Stimulated activated CD8-positive, alpha-beta memory T cell treated with anti-CD3 and anti-CD28 coated beads, Interleukin-7, amount 100 ng/mL, for 48 hours (primary cell): ENCODE measurements at regions not wholly inside any gene's neighbourhood (a gene's known extent, or its start where the extent isn't known, plus 50 kb on each side); places are given as distances from the start of the nearest gene placed in this dataset.

Experiments
- DNase-seq, 2 donors: peaks; one replicate each; pipeline ENCODE4 v3.0.0-alpha.2; 2020; ENCODE audit warnings: low read depth in 1 of 2; ENCODE audit errors: extremely low read depth in 1 of 2

DNA sequence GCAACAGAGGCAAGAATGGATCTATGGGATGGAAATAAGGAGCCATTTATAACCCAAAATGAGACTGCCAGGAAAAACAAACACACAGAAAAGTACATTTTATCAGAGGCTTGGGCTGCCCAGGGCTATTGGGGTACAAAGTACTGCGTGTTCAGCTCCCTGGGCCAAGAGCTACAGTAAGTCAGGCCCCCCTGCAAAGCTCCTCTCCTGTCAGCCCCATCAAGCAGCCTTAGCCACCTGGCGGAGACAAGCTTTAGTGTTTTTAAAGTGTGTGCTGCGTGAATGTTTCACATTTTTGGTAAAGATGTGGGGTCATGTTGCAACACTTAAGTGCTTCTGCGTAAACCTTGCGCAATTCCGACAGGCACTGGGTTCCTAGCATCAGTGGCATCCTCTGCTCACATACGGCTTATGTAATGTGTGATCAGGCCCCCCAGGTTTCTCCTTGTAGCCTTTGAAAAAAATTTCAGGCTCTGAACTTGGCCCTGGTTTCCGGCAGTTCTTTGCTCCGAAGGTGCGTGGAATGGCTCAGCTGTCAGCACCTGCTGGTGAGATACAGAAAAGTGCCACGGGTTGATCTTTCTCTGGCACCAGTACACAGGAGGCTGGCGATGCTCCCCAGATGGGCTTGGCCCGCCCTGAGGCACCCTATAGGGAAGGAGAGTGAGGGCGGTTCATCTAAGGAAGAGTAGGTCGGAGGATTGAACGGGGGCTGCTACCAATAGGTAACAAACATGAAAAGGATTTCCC is 198.7 kb upstream of the EEA1 start:
- DNase-seq, result no peak

DNA sequence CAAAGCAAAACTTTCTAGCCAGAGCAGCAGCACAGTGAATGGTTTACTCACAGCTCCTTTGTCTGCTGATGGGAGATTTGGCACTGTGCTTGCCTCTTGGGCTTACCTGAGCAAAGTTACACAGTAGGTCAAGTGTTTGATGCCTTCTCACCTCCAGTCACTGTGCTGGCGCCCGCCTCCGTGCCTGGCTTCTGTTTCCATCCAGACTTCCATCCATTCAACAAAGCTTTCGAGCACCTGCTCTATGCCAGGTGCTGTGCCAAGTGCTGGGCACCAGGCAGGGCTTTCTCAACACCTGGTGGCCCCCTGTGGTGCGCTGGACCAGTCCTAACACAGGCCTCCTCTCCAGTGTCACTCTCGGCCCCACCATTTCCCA is 199.2 kb upstream of the EEA1 start:
- no peak for DNase-seq

DNA sequence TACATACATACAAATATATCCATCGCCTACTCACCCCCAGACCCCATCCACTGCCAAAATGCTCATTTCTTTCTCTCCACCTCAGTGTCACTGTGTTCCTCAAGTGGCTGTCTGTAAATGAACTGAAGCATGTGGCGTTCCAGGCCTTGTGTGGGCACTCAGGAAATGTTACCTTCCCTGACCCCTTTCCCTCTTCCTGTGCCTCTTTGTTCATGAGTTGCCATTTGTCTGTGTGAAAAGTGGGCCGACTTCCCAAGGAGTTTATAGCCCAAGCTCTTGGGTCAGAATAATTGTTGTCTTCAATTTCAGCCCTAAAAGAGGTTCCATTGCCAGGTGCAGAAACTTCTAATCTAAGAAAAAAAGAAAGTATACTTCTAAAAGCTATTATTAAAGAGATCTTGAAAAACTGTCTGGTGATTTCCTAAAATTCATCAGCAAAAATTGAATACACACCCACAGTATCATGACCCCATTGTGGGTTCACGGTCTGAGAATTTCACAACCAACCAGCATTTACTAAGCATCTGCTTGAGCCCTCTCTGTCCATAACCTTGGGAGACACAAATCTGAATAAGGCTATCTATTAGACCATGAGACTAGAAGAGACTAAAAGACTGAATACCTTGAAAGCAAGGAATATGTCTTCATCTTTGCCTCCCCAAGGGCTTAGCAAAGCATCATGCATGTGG is 201.4 kb upstream of the EEA1 start:
- no peak for DNase-seq

DNA sequence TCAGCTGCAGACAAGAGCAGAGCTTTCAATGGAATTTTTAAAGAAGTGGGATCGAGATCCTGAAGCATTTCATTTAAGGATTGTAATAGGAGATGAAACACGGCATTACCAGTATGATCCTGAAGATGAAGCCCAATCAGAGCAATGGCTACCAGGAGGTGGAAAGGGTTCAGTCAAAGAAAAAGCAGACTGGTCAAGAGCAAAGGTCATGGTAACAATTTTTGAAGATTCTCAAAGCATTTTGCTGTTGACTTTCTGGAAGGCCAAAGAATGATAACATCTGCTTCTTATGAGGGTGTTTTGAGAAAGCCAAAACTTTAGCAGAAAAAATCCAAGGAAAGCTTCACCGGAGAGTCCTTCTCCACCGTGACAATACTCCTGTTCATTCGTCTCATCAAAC is 204.3 kb upstream of the EEA1 start:
- DNase-seq, result no peak

DNA sequence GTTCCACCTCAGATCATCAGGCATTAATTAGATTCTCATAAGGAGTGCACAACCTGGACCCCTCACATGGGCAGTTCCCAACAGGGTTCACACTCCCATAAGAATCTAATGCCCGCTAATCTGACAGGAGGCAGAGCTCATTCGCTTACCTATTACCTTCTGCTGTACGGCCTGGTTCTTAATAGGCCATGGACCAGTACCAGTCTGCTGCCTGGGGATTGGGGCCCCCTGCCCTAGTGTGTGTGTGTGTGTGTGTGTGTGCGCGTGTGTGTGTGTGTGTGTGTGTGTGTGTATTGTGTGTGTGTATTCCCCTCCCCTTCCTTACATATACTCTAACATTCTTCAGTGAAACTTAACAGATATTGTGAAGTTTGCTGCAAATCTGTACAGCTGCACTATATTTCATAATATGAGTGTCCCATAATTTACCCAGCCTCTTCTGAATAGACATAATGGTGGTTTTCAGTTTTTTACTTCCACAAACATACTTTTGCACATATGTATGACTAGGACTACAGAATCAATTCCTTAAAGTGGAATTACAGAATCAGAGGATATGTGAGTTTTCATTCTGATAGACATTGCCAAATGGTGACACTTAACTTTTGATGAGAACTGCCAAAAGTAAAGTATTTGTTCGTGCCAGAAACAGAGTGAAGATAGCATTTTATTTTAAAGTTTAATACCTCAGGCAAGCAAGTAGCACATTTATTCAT is 205.2 kb upstream of the EEA1 start:
- no peak for DNase-seq

DNA sequence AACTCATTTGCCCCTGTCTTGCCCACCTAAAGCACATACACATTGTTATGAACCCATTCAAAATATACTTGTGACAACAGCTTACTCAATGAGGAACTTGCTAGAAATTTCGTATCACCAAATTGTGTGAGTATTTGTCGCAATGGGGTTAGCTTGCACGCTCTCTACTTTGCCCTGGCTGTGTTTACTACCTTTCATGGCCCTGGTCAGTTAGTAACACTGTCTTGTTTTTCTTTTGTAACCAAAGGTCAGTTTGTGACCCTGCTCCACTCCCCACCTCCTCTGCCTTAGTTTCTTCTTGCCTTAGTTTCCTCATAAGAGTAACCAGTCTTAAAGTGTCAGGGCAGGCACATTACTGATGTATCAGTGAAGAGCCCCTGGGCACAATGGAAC is 205.8 kb upstream of the EEA1 start:
- DNase-seq, result no peak

DNA sequence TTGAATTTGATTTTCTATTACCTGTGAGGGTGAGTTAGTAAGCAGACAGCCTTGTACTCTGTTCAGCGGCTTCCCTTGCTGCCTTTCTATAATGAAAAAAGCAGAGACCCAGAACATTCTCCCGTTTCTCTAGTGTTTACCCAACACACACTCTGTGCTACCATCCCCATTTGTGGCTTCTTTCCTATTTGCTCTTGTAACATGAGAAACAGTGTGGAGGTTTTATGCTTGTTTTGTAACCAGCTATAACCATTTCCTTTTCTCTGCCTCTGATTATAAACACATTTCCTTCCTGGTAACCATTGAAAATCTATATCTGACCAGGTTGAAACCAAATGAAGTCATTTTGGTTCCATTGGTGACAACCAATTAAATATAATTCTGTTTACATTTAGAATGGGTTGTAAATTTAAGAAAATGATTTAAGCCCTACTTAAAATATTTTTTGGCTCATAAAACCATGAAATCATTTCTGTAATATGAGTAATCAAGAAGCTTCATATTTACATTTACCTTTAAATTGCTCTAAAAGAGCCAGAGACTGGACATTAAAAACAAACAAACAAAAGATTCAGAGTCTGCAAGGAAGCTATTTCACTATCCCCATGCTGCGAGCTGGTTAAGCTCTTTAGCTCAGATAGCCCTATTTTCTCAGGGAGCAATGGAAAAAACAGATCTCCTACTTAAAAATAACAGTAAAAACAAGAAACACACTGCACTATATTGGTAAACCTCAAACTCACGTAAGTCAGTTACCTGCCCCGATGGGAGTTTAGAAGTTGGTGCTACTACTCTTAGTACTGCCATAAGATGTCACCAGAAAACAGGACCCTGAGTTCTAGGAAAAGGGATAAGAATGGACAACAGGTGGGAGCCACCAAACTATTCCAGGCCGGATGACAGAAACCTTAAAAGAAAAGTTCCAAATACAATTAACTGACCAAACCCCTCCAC is 206.5 kb upstream of the EEA1 start:
- DNase-seq, result no peak

DNA sequence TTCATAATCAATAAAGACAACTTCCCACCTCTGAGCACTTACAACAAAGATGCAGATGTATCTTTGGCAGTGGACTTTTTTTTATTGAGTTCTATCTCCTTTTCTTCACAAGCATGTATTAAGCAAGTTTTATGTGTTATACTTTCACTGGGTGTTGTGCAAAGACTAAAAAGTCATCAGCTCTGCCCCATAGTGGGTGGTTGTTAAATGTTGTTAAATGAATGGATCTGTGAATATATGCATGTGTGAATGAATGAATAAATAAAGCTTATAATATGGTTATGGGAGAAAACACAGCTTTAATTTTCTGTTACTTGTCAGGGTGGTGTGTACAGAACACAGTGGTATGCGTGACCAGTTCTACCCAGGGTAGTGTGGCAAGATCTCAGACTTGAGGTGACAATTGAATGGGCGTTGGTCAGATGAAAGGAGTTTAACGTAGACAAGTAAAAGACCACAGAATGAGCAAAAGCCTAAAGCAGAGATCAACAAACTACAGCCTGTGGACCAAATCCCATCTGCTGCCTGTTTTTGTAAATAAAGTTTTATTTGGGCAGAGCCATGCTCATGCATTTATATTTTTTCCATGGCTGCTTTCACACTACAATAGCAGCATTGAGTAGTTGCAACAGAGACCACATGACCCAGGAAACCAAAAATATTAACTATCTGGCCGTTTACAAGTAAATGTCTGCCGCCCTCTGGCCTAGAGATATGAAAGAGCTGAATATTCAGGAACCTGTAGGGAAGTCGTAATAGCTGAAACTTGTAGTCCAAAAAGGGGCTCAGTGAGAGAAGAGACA is 207.4 kb upstream of the EEA1 start:
- DNase-seq, result no peak

DNA sequence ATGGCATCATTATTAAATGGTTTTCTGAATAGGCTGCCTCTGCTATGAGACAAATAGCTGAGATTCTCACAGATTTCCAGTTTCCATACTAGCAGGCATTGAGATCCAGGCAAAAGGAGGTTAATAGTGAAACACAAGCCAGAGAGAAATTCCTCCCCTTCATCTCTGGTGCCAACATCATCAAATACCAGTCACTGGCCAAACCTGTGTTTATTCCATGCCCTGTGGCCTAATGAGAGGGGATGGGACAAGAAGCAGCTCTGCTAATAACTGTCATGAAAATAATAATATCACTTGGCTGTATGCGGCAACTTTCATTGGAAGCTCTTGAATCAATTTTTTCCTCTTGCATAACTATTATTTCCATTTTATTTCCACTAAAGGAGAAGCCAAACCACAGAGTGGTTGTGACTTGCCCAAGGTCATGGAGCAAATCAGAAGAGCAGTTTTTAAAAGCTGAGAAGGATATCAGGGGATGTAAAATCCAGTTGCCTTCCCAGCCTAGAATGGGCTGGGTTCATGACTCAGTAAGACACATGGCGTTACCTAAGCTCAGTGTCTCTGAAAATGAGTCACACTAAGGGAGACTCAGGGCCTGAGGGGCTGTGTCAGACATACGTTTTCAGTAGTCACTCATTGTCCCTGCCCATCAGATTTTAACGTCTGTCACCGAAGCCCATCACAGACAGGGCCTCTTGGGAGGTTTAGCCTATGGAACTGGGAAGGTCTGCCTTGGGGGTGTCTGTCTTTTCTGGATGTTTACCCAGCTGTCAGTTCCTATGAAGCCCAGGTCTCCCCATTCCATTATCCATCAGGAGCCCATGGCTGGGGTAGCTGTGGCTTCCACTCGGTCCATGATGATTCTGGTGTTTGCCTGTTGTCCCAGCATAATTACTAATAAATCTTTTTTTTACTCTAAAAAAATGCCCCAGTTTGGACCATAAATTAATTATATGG is 208.8 kb upstream of the EEA1 start:
- no peak for DNase-seq

DNA sequence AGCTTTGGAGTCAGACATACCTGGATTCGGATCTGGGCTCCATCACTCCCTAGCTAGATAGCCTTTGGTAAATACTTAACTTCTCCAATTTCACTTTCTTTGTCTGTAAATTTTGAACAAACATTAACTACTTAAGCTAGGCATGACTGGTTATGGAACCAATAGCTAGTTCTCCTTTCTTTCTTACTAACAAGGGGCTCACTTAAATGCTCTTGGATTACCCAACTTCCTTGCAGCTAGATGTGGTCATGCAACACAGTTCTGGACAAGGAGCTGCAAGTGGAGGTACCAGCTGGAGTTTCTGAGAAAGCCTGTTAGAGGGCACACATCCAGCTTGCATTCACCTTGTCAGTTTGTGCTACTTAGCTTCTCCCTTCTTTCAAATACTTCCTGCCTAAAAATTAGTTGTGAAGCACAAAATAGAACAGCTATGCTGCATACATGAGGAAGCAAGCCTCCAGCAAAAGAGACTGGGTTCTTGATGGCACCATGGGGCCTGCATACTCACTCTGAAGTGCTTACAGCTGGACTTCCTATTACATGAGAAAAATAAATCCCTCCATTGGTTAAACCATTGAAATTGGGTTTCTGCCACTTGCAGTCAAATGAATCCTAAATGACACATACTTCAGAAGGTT is 210.1 kb upstream of the EEA1 start:
- DNase-seq, result no peak

DNA sequence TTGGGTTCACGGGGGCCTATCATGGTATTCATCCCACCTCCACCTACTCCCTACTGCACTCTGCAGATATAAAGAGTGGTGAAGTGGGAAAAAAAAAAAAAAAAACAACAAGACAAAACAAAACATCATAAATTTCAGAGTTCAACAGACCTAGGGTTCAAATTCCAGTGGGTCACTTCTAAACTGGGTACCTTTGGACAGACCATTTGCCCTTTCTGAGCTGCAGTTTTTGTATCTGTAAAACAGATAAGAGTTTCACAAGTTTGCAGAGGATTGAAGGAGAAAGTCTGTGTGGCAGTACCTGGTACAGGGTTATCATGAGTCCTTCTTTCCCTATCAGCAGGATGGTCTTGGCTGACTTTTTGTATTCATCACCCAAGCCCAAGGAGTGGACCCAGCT is 211.2 kb upstream of the EEA1 start:
- DNase-seq, result no peak

DNA sequence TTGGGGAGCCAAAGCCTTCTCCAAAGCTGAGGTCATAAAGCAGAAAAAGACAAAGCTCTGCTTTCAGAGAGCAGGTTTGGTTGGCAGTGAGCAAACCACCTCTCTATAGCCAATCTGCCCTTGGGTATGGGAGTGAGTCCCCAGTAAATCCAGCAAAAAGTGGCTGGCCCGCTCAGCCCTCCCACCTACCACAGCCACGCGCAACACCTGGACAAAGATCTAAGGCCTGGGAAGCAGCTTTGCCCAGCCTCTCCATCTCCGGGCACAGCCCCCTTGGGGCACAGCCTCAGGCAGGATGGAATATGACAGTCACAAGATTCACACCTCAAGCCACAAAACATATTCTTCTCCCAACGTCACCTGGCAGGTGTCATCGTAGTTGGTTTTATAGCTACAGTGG is 211.7 kb upstream of the EEA1 start:
- no peak for DNase-seq

DNA sequence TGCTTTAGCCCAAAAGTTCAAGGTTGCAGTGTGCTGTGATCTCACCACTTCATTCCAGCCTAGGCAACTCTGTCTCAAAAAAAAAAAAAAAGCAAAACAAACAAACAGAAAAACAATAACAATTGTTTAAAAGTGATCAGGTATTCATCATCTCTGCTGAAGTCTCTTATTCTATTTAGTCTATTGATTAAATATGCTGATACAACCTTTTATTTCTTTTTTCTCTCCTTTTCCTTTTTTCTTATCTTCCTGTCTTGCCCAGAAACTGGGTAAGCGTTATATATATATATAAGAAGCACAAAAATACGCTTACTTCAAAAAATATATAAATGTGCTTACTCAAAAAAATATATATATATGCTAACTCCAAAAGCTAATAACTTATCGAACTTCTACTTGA is 213.8 kb upstream of the EEA1 start:
- DNase-seq, result no peak

DNA sequence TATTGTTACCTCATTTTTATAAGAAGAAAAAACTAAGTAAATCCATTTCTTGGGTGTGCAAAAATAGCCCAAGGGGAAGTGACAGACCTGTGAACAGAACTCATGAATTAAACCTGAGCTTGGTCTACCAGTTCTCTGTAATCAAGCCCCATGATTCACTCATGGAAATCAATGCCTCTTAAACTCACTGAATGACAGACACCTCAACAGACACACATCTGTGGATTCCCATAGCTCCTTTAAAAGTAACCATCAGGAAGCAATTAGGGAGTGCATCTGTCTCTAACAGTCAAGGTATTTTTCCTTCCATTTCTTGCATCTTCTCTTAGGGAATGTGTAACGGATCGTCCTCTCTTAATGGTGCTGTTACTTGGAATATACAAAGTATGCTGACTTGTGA is 215.0 kb upstream of the EEA1 start:
- no peak for DNase-seq

DNA sequence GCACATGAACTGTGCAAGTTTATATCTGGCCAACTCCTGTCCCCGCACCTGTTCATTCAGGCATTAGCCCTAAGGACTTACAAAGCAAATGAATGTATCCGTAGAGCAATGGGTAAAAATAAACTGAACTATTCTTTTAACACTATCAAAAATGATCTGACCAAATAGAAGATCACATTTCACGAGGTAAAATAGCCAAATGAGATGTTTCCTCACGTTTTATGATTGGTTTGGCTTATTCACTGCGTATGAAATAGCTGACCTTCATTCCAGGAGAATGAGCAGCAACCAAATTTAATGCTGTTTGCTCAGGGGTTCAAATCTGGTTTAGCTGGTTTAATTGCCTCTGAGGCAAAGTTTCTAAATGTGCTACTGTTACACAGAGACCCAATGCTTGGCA is 216.0 kb upstream of the EEA1 start:
- no peak for DNase-seq

DNA sequence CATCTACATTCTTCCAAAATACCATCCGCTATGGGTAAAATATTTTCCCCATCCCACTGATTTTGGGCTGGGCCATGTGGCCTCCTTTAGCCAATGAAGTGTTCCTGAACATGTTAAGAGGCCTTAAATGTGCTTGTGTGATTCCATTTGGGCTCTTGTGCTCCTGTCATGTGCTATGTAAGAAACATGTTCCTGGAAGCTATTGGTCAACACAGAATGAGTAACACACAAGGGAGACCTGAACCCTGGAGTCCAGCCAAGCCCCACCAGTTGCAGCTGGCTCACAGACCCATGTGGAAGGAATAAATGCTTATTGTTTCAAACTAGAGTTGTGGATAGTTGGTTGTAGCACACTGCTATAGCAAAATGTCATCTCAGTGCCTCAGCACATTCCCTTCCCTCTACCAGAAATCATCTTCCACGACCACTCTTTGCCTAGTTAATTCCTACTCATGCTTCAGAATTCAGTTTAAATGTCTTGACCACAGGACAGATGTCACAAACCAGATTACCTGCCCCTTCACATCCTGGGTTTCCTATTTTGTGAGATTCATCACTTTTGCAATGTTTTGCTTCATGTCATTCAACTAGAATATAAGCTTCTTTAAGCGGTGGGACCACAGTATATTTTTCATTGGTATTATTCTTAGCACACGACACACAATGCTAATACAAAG is 217.3 kb upstream of the EEA1 start:
- DNase-seq, result no peak

DNA sequence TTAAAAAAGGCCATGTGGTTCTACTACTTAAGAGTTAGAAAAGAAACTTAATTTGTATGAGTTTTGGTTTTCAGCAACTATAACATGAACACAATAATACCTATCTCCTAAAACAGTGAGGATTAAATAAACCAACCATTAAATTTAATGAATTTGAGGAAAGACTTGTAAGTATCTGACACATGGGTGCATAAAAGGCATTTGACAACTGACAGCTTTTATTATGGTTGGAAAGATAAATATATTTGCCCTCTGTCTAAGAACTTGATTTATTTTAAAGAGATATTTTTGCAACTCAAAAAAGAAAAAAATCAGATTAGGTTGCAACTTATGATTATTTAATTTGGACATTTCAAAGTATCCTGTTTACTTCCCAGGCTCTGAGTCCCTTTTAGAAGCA is 217.9 kb upstream of the EEA1 start:
- no peak for DNase-seq

DNA sequence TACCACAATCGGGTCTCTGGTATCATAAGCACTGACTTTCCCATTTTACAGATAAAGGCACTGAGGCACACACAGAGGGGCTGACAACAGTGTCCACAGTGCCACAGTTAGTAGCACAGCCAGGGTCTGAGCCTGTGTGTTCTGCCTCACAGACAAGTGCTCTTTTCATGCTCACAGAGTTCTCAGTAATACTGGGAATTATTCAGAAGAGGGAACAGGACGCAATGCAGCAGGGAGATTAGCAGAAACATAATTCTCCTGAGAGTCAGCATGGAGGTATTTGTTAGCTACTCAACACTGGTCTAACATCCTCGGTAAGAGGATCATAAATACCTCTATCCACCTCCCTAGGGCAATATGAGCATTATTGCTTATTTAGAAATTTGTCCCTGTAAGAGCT is 219.3 kb upstream of the EEA1 start:
- DNase-seq, result no peak
